OCI-LY3 (cell line): ENCODE measurements at regions not wholly inside any gene's neighbourhood (a gene's known extent, or its start where the extent isn't known, plus 50 kb on each side); places are given as distances from the start of the nearest gene placed in this dataset.

Experiments
- EZH2phosphoT487 ChIP-seq: fragments of 200-600 bp; shearing (Covaris generic); IDR thresholded peaks from 2 replicates; pipeline ENCODE4 v1.6.1; 2018; ENCODE audit warnings: antibody characterized with exemption, mixed run types, low read depth
- TF ChIP-seq, protein P1 (sequence below): fragments of 200-600, 300-600 bp; sonication (generic); IDR thresholded peaks from 2 replicates; pipeline ENCODE4 v1.5.1; 2014; ENCODE audit warnings: antibody characterized with exemption, low read length, low read depth

DNA sequence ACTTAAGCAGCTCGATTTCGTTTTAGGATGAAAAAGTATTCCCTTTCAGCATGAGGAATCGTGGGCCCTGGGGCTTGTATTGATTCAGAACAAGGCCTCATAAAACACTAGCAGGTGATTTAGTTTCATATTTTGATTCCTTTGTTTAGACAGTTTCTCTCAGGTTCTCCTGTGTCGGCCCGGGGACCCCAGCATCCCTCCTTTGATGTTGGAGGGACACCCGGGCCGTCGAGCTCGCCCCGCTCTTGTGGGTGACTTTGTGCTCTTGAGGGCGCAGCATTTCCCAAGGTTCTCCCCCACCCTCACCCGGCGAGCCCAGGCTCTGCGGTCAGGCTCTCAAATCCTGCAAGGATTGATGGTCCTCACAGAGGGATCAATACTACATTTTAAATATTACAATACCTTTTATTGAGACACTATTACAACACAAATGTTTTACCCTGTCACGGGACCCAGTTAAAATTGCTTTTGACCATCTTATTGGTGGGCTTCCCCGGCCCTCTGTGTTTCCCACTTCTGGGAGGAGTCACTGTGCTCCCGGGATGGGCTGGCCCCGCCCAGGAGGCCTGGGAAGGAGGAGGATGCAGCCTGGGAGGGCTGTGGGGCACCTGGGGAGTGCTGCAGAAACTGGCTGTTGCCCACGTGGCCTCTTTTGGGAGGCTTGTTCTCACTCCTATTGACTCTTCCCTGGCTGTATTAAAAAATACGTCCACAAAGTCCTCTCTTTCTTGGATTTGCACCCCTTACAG, 222.6 kb downstream of the INSIG2 start:
- TF ChIP-seq, protein P1, sequence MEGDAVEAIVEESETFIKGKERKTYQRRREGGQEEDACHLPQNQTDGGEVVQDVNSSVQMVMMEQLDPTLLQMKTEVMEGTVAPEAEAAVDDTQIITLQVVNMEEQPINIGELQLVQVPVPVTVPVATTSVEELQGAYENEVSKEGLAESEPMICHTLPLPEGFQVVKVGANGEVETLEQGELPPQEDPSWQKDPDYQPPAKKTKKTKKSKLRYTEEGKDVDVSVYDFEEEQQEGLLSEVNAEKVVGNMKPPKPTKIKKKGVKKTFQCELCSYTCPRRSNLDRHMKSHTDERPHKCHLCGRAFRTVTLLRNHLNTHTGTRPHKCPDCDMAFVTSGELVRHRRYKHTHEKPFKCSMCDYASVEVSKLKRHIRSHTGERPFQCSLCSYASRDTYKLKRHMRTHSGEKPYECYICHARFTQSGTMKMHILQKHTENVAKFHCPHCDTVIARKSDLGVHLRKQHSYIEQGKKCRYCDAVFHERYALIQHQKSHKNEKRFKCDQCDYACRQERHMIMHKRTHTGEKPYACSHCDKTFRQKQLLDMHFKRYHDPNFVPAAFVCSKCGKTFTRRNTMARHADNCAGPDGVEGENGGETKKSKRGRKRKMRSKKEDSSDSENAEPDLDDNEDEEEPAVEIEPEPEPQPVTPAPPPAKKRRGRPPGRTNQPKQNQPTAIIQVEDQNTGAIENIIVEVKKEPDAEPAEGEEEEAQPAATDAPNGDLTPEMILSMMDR = no peak
- no peak for TF ChIP-seq EZH2phosphoT487
